Right atrium auricular region (tissue), 2 donors: ENCODE measurements at regions not wholly inside any gene's neighbourhood (a gene's known extent, or its start where the extent isn't known, plus 50 kb on each side); places are given as distances from the start of the nearest gene placed in this dataset.

Experiments used
- DNase-seq: peaks from one replicate; pipeline ENCODE4 v3.0.0-alpha.2; 2019; ENCODE audit warnings: low spot score
- H3K27ac ChIP-seq, 2 donors: fragments of 200-600 bp; sonication (generic); 1 replicate in 1 of 2; 2 replicates in 1 of 2; pipeline ENCODE4 v1.5.1; 2016 to 2019
- H3K27me3 ChIP-seq, 2 donors: fragments of 200-600 bp; sonication (generic); one replicate each; pipeline versions ENCODE4 v1.5.1 to v1.6.0; 2017 to 2019
- H3K36me3 ChIP-seq: fragments of 200-600 bp; sonication (generic); one replicate; pipeline ENCODE4 v1.5.1; 2016
- H3K4me1 ChIP-seq, 2 donors: fragments of 200-600 bp; sonication (generic); one replicate each; pipeline versions ENCODE4 v1.5.1 to v1.6.0; 2017 to 2019
- H3K4me3 ChIP-seq, 2 donors: fragments of 200-600 bp; sonication (generic); 1 replicate in 1 of 2; 2 replicates in 1 of 2; pipeline ENCODE4 v1.5.1; 2017 to 2019; ENCODE audit warnings: mild to moderate bottlenecking in 1 of 2, moderate library complexity in 1 of 2
- H3K9me3 ChIP-seq, 2 donors: fragments of 200-600 bp; sonication (generic); one replicate each; pipeline ENCODE4 v1.5.1; 2019
- TF ChIP-seq, protein P1 (sequence below), 2 donors: fragments of 200-600 bp; sonication (generic); IDR thresholded peaks; one replicate each; pipeline ENCODE4 v1.5.1; 2019; ENCODE audit warnings: antibody characterized with exemption in 2 of 2

DNA sequence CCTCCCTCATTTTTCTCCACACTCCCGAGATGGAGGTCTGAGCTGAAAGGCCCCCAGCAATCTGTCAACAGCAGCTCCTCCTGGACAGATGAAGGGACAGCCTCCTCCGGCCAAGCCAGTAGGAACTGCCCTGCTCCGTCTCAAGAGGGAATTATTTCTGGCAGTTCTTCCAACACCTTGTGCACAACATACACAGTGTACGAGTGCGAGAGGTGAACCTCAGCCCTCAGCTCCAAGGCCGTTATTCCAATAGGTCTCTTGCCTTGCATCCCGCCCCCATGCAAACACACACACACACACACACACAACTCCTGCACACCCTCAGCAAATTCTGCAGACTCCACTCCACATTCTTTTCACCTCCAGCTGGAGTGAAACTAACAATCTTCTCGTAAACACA is 181.7 kb upstream of the FAR2 start:
- no peaks in the 10 kb centered on the region for H3K27me3 ChIP-seq
- TF ChIP-seq, protein P1, sequence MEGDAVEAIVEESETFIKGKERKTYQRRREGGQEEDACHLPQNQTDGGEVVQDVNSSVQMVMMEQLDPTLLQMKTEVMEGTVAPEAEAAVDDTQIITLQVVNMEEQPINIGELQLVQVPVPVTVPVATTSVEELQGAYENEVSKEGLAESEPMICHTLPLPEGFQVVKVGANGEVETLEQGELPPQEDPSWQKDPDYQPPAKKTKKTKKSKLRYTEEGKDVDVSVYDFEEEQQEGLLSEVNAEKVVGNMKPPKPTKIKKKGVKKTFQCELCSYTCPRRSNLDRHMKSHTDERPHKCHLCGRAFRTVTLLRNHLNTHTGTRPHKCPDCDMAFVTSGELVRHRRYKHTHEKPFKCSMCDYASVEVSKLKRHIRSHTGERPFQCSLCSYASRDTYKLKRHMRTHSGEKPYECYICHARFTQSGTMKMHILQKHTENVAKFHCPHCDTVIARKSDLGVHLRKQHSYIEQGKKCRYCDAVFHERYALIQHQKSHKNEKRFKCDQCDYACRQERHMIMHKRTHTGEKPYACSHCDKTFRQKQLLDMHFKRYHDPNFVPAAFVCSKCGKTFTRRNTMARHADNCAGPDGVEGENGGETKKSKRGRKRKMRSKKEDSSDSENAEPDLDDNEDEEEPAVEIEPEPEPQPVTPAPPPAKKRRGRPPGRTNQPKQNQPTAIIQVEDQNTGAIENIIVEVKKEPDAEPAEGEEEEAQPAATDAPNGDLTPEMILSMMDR (IDR thresholded peaks at IDR 0.05) = no peak
- no peak for DNase-seq
- H3K4me1 ChIP-seq = peaks cover 0 to 20% of the 10 kb centered on the region in 2 donors
- H3K4me3 ChIP-seq = no peak overlapping the region
- no peaks in the 10 kb centered on the region for H3K9me3 ChIP-seq
- no peaks in the 10 kb centered on the region for H3K36me3 ChIP-seq
- no peak overlapping the region for H3K27ac ChIP-seq

DNA sequence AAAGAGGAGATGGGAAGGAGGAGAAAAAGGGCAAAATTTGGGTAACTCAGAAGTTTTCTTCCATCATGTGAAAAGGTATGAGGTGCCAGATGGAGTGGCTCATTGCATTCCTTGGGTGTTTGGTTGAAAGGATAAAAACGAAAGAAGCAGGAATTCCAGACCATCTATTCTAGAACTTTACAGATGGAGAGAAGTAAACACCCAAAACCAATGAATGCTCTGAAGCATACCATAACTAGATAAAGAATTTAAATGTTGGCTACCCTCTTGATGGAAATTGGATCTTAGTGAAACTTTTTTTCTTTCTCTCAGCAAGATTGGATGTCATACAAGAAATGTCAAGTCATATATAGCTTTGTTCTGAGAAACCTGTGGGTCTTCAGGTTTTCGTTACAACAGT is 175.6 kb upstream of the FAR2 start:
- Histone ChIP-seq H3K27ac (no peak overlapping the region), H3K36me3 (no peaks in the 10 kb centered on the region), H3K27me3 (no peaks in the 10 kb centered on the region), H3K9me3 (no peaks in the 10 kb centered on the region), H3K4me3 (no peak overlapping the region), H3K4me1 (no peaks in the 10 kb centered on the region)
- TF ChIP-seq, protein P1 (IDR thresholded peaks at IDR 0.05) = no peak
- DNase-seq = no peak

DNA sequence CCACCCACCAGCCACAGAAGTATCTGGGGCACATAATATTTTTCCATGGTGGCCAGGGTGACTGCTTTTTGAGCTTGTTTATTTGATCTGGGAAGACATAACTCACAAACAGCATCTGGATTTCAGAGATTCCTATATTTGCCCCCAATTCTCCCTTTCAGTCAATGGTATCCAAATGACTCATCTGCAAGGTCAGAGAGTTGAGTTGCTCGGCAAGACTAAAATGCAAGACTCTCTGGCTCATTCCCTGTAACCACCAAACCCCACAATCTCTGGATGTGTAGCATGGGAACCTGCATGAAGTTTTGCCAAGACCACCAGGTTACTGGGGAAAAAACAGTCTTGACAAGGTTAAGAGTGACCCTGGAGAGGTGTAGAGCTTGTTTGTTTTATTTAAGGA is 174.9 kb upstream of the FAR2 start:
- TF ChIP-seq, protein P1 (IDR thresholded peaks at IDR 0.05) = no peak
- no peaks in the 10 kb centered on the region for H3K4me1 ChIP-seq
- H3K27ac ChIP-seq = no peak overlapping the region
- H3K36me3 ChIP-seq = no peaks in the 10 kb centered on the region
- no peaks in the 10 kb centered on the region for H3K9me3 ChIP-seq
- DNase-seq = no peak
- no peak overlapping the region for H3K4me3 ChIP-seq
- H3K27me3 ChIP-seq = no peaks in the 10 kb centered on the region

DNA sequence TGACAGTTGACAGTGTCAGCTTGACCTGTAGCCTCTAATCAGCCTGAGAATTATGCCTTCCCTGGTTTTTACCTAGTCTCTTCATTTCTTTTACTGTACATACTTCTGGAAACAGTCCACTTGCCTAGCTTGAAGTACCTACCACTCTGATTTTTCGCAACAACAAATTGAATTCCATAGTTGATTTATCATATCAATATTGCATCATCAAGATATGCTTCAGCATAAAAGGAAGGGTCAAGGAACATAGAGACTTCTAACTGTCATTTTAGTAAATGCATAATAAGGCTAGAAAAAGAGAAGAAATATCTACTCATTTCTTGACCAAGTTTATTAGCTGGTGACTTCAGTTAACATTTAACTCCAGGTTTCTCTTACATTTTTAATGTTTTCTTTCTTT is 174.2 kb upstream of the FAR2 start:
- no peaks in the 10 kb centered on the region for H3K27me3 ChIP-seq
- H3K36me3 ChIP-seq = no peaks in the 10 kb centered on the region
- no peak for DNase-seq
- H3K9me3 ChIP-seq = no peaks in the 10 kb centered on the region
- no peaks in the 10 kb centered on the region for H3K4me1 ChIP-seq
- TF ChIP-seq, protein P1 (IDR thresholded peaks at IDR 0.05) = no peak
- H3K27ac ChIP-seq = no peak overlapping the region
- no peak overlapping the region for H3K4me3 ChIP-seq

DNA sequence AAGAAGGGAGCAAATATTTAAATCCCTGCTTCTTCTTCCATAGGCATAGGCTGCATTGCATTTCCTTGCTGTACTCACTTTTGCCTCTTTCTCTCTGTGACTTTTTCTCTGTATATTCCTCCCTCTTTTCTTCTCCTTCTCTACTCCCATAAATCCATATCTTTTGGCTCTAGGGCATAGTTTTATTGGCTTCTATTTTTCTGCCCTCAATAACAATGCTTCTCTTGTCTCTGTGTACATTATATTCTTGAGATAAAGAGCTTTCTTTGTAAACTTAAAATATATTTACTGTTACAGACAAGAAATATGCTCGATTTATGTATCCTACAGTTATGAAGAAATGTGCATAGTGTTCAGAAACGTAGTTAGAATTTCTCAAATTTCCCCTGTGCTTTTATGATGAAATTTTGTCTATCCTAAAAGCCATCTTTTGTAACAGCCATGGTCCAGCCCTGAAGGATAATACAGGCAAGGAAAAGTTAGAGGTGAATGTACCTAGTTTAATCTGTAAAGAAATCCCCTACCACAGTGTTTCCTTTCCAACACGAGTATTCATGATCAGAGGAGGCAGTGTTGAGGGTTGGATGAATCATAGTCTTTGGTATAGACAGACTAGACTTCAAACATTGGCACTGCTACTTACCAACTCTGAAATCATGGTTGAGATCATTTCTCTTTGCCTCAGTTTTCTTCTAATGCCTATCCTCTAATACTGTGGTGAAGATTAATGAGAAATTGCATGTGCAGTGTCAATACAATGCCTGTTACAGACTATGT is 173.3 kb upstream of the FAR2 start:
- no peak overlapping the region for H3K4me3 ChIP-seq
- no peaks in the 10 kb centered on the region for H3K36me3 ChIP-seq
- no peak overlapping the region for H3K27ac ChIP-seq
- H3K4me1 ChIP-seq = no peaks in the 10 kb centered on the region
- TF ChIP-seq, protein P1 (IDR thresholded peaks at IDR 0.05) = no peak
- H3K27me3 ChIP-seq = no peaks in the 10 kb centered on the region
- no peak for DNase-seq
- no peaks in the 10 kb centered on the region for H3K9me3 ChIP-seq

DNA sequence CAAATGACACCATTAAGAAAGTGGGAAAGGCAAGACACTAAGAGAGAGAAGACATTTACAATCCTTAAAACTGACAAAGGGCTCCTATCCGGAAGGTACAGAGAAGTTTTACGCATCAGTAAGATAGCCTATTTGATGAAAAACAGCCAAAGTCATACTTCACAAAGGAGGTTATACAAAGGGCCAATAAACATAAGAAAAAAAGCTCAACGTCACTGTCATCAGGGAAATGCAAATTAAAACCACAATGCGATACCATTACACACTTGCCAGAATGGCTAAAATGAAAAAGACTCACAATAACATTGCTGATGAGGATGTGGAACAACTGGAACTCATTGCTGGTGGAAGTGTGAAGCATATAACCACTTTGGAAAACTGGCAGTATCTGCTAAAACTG is 168.6 kb upstream of the FAR2 start:
- Histone ChIP-seq H3K27ac (no peak overlapping the region), H3K4me1 (no peaks in the 10 kb centered on the region), H3K9me3 (no peaks in the 10 kb centered on the region), H3K36me3 (no peaks in the 10 kb centered on the region), H3K27me3 (no peaks in the 10 kb centered on the region), H3K4me3 (no peak overlapping the region)
- TF ChIP-seq, protein P1 (IDR thresholded peaks at IDR 0.05) = no peak
- DNase-seq = no peak
